Activated T-helper 2 cell treated with anti-CD3 and anti-CD28 coated beads, Interferon-gamma antibody, Interleukin-2, Interleukin-4, amounts not matched to agents 10 μg/mL and 5 μg/mL and 100 μg/mL, durations not matched to agents 14 hours and 24 hours and 36 hours (primary cell): ENCODE measurements at regions not wholly inside any gene's neighbourhood (a gene's known extent, or its start where the extent isn't known, plus 50 kb on each side); places are given as distances from the start of the nearest gene placed in this dataset.

Experiments
- DNase-seq: peaks from one replicate; pipeline ENCODE4 v3.0.0; 2021; ENCODE audit warnings: low spot score
- H3K27ac Mint-ChIP-seq: one replicate; pipeline ENCODE4 v1.8.0; 2021; ENCODE audit warnings: mixed read lengths
- H3K27me3 Mint-ChIP-seq: one replicate; pipeline ENCODE4 v1.8.0; 2021; ENCODE audit warnings: low read depth, mixed read lengths
- H3K36me3 Mint-ChIP-seq: one replicate; pipeline ENCODE4 v1.8.0; 2021; ENCODE audit warnings: low read depth, mixed read lengths
- H3K4me1 Mint-ChIP-seq: one replicate; pipeline ENCODE4 v1.8.0; 2021; ENCODE audit warnings: low read depth, mixed read lengths
- H3K4me3 Mint-ChIP-seq: one replicate; pipeline ENCODE4 v1.8.0; 2021; ENCODE audit warnings: low read depth, mild to moderate bottlenecking, moderate library complexity, mixed read lengths
- H3K9me3 Mint-ChIP-seq: one replicate; pipeline ENCODE4 v1.8.0; 2021; ENCODE audit warnings: mixed read lengths
- intact Hi-C: fragments of 100-400 bp; cut with micrococcal nuclease; formaldehyde crosslinking; loops from one replicate; pipeline ENCODE4 v1.15.1; 2023

GRCh38 chr5:97600486-97600885 lies 417.4 kb upstream of the RIOK2 start:
- no peak for DNase-seq
- H3K9me3 Mint-ChIP-seq = peaks cover 26% of the 10 kb centered on the region
- no peaks in the 10 kb centered on the region for H3K27me3 Mint-ChIP-seq
- intact Hi-C loops = no loop called here
- no peaks in the 10 kb centered on the region for H3K36me3 Mint-ChIP-seq
- H3K27ac Mint-ChIP-seq = no peak overlapping the region
- H3K4me1 Mint-ChIP-seq = no peaks in the 10 kb centered on the region
- H3K4me3 Mint-ChIP-seq = no peak overlapping the region

GRCh38 chr5:97601651-97602050 lies 418.6 kb upstream of the RIOK2 start:
- Mint-ChIP-seq H3K4me1 (no peaks in the 10 kb centered on the region), H3K27me3 (no peaks in the 10 kb centered on the region), H3K36me3 (no peaks in the 10 kb centered on the region), H3K27ac (no peak overlapping the region), H3K4me3 (no peak overlapping the region), H3K9me3 (peaks cover 15% of the 10 kb centered on the region)
- no peak for DNase-seq
- intact Hi-C loops = no loop called here

- no peaks in the 10 kb centered on the region for H3K9me3 Mint-ChIP-seq
- DNase-seq = no peak
- H3K36me3 Mint-ChIP-seq = no peaks in the 10 kb centered on the region
- H3K4me3 Mint-ChIP-seq = no peak overlapping the region
- H3K27me3 Mint-ChIP-seq = no peaks in the 10 kb centered on the region
- intact Hi-C loops = no loop called here
- H3K4me1 Mint-ChIP-seq = no peaks in the 10 kb centered on the region
- H3K27ac Mint-ChIP-seq = no peak overlapping the region
Observed at GRCh38 chr5:97606531-97606930, 423.5 kb upstream of the RIOK2 start.

- H3K27me3 Mint-ChIP-seq = no peaks in the 10 kb centered on the region
- no peaks in the 10 kb centered on the region for H3K36me3 Mint-ChIP-seq
- DNase-seq = no peak
- H3K4me3 Mint-ChIP-seq = no peak overlapping the region
- H3K4me1 Mint-ChIP-seq = no peaks in the 10 kb centered on the region
- no peaks in the 10 kb centered on the region for H3K9me3 Mint-ChIP-seq
- no peak overlapping the region for H3K27ac Mint-ChIP-seq
- intact Hi-C loops = no loop called here
Observed at GRCh38 chr5:97608501-97608900, 425.5 kb upstream of the RIOK2 start.

GRCh38 chr5:97618721-97619120 lies 435.7 kb upstream of the RIOK2 start:
- no peaks in the 10 kb centered on the region for H3K27me3 Mint-ChIP-seq
- no peak for DNase-seq
- no peaks in the 10 kb centered on the region for H3K36me3 Mint-ChIP-seq
- H3K4me3 Mint-ChIP-seq = no peak overlapping the region
- no peak overlapping the region for H3K27ac Mint-ChIP-seq
- intact Hi-C loops = no loop called here
- H3K9me3 Mint-ChIP-seq = no peaks in the 10 kb centered on the region
- no peaks in the 10 kb centered on the region for H3K4me1 Mint-ChIP-seq

GRCh38 chr5:97623441-97623840 lies 440.4 kb upstream of the RIOK2 start:
- no peaks in the 10 kb centered on the region for H3K4me1 Mint-ChIP-seq
- no peaks in the 10 kb centered on the region for H3K36me3 Mint-ChIP-seq
- intact Hi-C loops = no loop called here
- no peak overlapping the region for H3K27ac Mint-ChIP-seq
- H3K27me3 Mint-ChIP-seq = no peaks in the 10 kb centered on the region
- H3K4me3 Mint-ChIP-seq = no peak overlapping the region
- H3K9me3 Mint-ChIP-seq = no peaks in the 10 kb centered on the region
- DNase-seq = no peak

GRCh38 chr5:97624886-97625285 lies 441.8 kb upstream of the RIOK2 start:
- Mint-ChIP-seq H3K27ac (no peak overlapping the region), H3K4me1 (no peaks in the 10 kb centered on the region), H3K4me3 (no peak overlapping the region), H3K36me3 (no peaks in the 10 kb centered on the region), H3K9me3 (no peaks in the 10 kb centered on the region), H3K27me3 (no peaks in the 10 kb centered on the region)
- no peak for DNase-seq
- intact Hi-C loops = no loop called here

GRCh38 chr5:97627272-97627671 lies 444.2 kb upstream of the RIOK2 start:
- H3K4me3 Mint-ChIP-seq = no peak overlapping the region
- intact Hi-C loops = no loop called here
- H3K4me1 Mint-ChIP-seq = no peaks in the 10 kb centered on the region
- peaks cover 7% of the 10 kb centered on the region for H3K9me3 Mint-ChIP-seq
- no peaks in the 10 kb centered on the region for H3K36me3 Mint-ChIP-seq
- no peaks in the 10 kb centered on the region for H3K27me3 Mint-ChIP-seq
- no peak for DNase-seq
- H3K27ac Mint-ChIP-seq = no peak overlapping the region

GRCh38 chr5:97628031-97628430 lies 445.0 kb upstream of the RIOK2 start:
- no peak for DNase-seq

GRCh38 chr5:97628807-97629206 lies 445.8 kb upstream of the RIOK2 start:
- H3K27ac Mint-ChIP-seq = no peak overlapping the region
- H3K36me3 Mint-ChIP-seq = no peaks in the 10 kb centered on the region

More at GRCh38 chr5:97628031-97628430, 445.0 kb upstream of the RIOK2 start:
- Mint-ChIP-seq H3K27me3 (no peaks in the 10 kb centered on the region), H3K4me1 (no peaks in the 10 kb centered on the region), H3K4me3 (no peak overlapping the region), H3K36me3 (no peaks in the 10 kb centered on the region), H3K9me3 (peaks cover 7% of the 10 kb centered on the region), H3K27ac (no peak overlapping the region)
- intact Hi-C loops = no loop called here

GRCh38 chr5:97629276-97629675 lies 446.2 kb upstream of the RIOK2 start:
- Mint-ChIP-seq H3K27ac (no peak overlapping the region), H3K9me3 (peaks cover 7% of the 10 kb centered on the region), H3K27me3 (no peaks in the 10 kb centered on the region), H3K4me1 (no peaks in the 10 kb centered on the region), H3K4me3 (no peak overlapping the region), H3K36me3 (no peaks in the 10 kb centered on the region)
- DNase-seq = no peak
- intact Hi-C loops = no loop called here

More at GRCh38 chr5:97628807-97629206, 445.8 kb upstream of the RIOK2 start:
- Mint-ChIP-seq H3K9me3 (peaks cover 7% of the 10 kb centered on the region), H3K27me3 (no peaks in the 10 kb centered on the region), H3K4me3 (no peak overlapping the region), H3K4me1 (no peaks in the 10 kb centered on the region)
- no peak for DNase-seq
- intact Hi-C loops = no loop called here

GRCh38 chr5:97635553-97635952 lies 452.5 kb upstream of the RIOK2 start:
- no peak overlapping the region for H3K27ac Mint-ChIP-seq
- H3K4me1 Mint-ChIP-seq = no peaks in the 10 kb centered on the region
- no peak for DNase-seq
- H3K9me3 Mint-ChIP-seq = peaks cover 7% of the 10 kb centered on the region
- intact Hi-C loops = no loop called here
- no peak overlapping the region for H3K4me3 Mint-ChIP-seq
- H3K27me3 Mint-ChIP-seq = no peaks in the 10 kb centered on the region
- H3K36me3 Mint-ChIP-seq = no peaks in the 10 kb centered on the region

- Mint-ChIP-seq H3K9me3 (peaks cover 4% of the 10 kb centered on the region), H3K27me3 (no peaks in the 10 kb centered on the region), H3K4me3 (no peak overlapping the region), H3K27ac (no peak overlapping the region), H3K4me1 (no peaks in the 10 kb centered on the region), H3K36me3 (no peaks in the 10 kb centered on the region)
- intact Hi-C loops = no loop called here
- DNase-seq = no peak
Observed at GRCh38 chr5:97636766-97637165, 453.7 kb upstream of the RIOK2 start.

GRCh38 chr5:97641081-97641480 lies 458.0 kb upstream of the RIOK2 start:
- Mint-ChIP-seq H3K9me3 (peaks cover 4% of the 10 kb centered on the region), H3K4me3 (no peak overlapping the region), H3K36me3 (no peaks in the 10 kb centered on the region), H3K27me3 (no peaks in the 10 kb centered on the region), H3K4me1 (no peaks in the 10 kb centered on the region), H3K27ac (no peak overlapping the region)
- intact Hi-C loops = no loop called here
- DNase-seq = no peak
